ENCODE measurements at regions not wholly inside any gene's neighbourhood (a gene's known extent, or its start where the extent isn't known, plus 50 kb on each side); places are given as distances from the start of the nearest gene placed in this dataset.

GRCh38 chr7:148481147-148481526, 109.4 kb upstream of the C7orf33 start:
- no peak for DNase-seq (ENCODE audit: low spot score, unreplicated experiment)
- Mint-ChIP-seq H3K36me3 (ENCODE audit: insufficient read depth) (no peaks in the 10 kb centered on the region), H3K4me1 (ENCODE audit: low read depth) (peaks cover 9% of the 10 kb centered on the region), H3K9me3 (ENCODE audit: low read depth) (no peaks in the 10 kb centered on the region), H3K27me3 (peaks cover 18% of the 10 kb centered on the region), H3K4me3 (ENCODE audit: low read depth) (no peak overlapping the region), H3K27ac (no peak overlapping the region)
- no peak for TF ChIP-seq CTCF (IDR thresholded peaks at IDR 0.05; ENCODE audit: unreplicated experiment)

GRCh38 chr7:148481971-148482626, 108.5 kb upstream of the C7orf33 start:
- Mint-ChIP-seq H3K4me3 (ENCODE audit: low read depth) (no peak overlapping the region), H3K36me3 (ENCODE audit: insufficient read depth) (no peaks in the 10 kb centered on the region), H3K9me3 (ENCODE audit: low read depth) (no peaks in the 10 kb centered on the region), H3K4me1 (ENCODE audit: low read depth) (peaks cover 7% of the 10 kb centered on the region), H3K27ac (no peak overlapping the region), H3K27me3 (peaks cover 14% of the 10 kb centered on the region)
- no peak for DNase-seq (ENCODE audit: low spot score, unreplicated experiment)
- no peak for TF ChIP-seq CTCF (IDR thresholded peaks at IDR 0.05; ENCODE audit: unreplicated experiment)

GRCh38 chr7:148483515-148484308, 106.9 kb upstream of the C7orf33 start:
- TF ChIP-seq CTCF (IDR thresholded peaks at IDR 0.05; ENCODE audit: unreplicated experiment), result no peak
- Mint-ChIP-seq H3K36me3 (ENCODE audit: insufficient read depth) (no peaks in the 10 kb centered on the region), H3K4me1 (ENCODE audit: low read depth) (peaks cover 5% of the 10 kb centered on the region), H3K27me3 (peaks cover 11% of the 10 kb centered on the region), H3K4me3 (ENCODE audit: low read depth) (no peak overlapping the region), H3K9me3 (ENCODE audit: low read depth) (no peaks in the 10 kb centered on the region), H3K27ac (no peak overlapping the region)
- no peak for DNase-seq (ENCODE audit: low spot score, unreplicated experiment)

GRCh38 chr7:148484486-148484885, 106.1 kb upstream of the C7orf33 start:
- no peak for DNase-seq (ENCODE audit: low spot score, unreplicated experiment)

GRCh38 chr7:148485618-148486017, 104.9 kb upstream of the C7orf33 start:
- no peak for DNase-seq (ENCODE audit: low spot score, unreplicated experiment)
- Mint-ChIP-seq H3K36me3 (ENCODE audit: insufficient read depth) (no peaks in the 10 kb centered on the region), H3K27me3 (peaks cover 11% of the 10 kb centered on the region), H3K27ac (no peak overlapping the region), H3K9me3 (ENCODE audit: low read depth) (no peaks in the 10 kb centered on the region), H3K4me1 (ENCODE audit: low read depth) (peaks cover 3% of the 10 kb centered on the region), H3K4me3 (ENCODE audit: low read depth) (no peak overlapping the region)
- no peak for TF ChIP-seq CTCF (IDR thresholded peaks at IDR 0.05; ENCODE audit: unreplicated experiment)

More at GRCh38 chr7:148484486-148484885, 106.1 kb upstream of the C7orf33 start:
- peaks cover 11% of the 10 kb centered on the region for H3K27me3 Mint-ChIP-seq
- H3K4me1 Mint-ChIP-seq (ENCODE audit: low read depth), result peaks cover 5% of the 10 kb centered on the region
- H3K36me3 Mint-ChIP-seq (ENCODE audit: insufficient read depth), result no peaks in the 10 kb centered on the region
- TF ChIP-seq CTCF (IDR thresholded peaks at IDR 0.05; ENCODE audit: unreplicated experiment), result no peak
- H3K9me3 Mint-ChIP-seq (ENCODE audit: low read depth), result no peaks in the 10 kb centered on the region
- H3K4me3 Mint-ChIP-seq (ENCODE audit: low read depth), result no peak overlapping the region
- no peak overlapping the region for H3K27ac Mint-ChIP-seq

Data from progenitor cell of endocrine pancreas (in vitro differentiated cells).